LNCAP (cell line): ENCODE measurements at regions not wholly inside any gene's neighbourhood (a gene's known extent, or its start where the extent isn't known, plus 50 kb on each side); places are given as distances from the start of the nearest gene placed in this dataset.

Experiments used
- TF ChIP-seq, protein P1 (sequence below): fragments of 450-650 bp; IDR thresholded peaks from 2 replicates; pipeline ENCODE4 v1.5.1; 2017; ENCODE audit warnings: mild to moderate bottlenecking

GRCh38 chr6:4446982-4447381 is 311.6 kb upstream of the ECI2 start:
- TF ChIP-seq, protein P1, sequence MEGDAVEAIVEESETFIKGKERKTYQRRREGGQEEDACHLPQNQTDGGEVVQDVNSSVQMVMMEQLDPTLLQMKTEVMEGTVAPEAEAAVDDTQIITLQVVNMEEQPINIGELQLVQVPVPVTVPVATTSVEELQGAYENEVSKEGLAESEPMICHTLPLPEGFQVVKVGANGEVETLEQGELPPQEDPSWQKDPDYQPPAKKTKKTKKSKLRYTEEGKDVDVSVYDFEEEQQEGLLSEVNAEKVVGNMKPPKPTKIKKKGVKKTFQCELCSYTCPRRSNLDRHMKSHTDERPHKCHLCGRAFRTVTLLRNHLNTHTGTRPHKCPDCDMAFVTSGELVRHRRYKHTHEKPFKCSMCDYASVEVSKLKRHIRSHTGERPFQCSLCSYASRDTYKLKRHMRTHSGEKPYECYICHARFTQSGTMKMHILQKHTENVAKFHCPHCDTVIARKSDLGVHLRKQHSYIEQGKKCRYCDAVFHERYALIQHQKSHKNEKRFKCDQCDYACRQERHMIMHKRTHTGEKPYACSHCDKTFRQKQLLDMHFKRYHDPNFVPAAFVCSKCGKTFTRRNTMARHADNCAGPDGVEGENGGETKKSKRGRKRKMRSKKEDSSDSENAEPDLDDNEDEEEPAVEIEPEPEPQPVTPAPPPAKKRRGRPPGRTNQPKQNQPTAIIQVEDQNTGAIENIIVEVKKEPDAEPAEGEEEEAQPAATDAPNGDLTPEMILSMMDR, result no peak

DNA sequence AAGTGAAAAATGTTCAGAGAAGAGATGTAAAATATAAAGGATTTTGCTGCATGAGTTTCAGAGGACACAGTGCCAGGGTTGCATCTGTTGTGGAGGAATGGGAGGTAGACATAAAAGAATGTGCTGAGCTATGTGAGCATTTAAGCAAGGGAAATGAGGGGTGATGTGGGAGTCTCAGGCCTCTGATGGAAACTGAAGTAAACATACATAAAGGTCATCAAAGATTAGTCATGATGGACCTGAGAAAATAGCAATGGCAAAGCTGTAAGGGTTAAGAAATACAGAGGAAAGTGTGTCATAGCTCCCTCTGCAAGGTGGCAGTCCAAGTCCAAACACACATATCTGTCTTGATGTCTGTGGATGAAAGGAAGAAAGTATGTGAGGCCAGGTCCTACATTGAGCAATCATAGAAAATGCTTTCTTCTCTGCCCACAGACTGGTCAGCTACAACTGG is 306.6 kb upstream of the ECI2 start:
- TF ChIP-seq, protein P1, result no peak

- TF ChIP-seq, protein P1, result no peak
Observed at GRCh38 chr6:4439159-4439558, 303.8 kb upstream of the ECI2 start.

GRCh38 chr6:4437342-4437741 is 302.0 kb upstream of the ECI2 start:
- TF ChIP-seq, protein P1, result no peak

DNA sequence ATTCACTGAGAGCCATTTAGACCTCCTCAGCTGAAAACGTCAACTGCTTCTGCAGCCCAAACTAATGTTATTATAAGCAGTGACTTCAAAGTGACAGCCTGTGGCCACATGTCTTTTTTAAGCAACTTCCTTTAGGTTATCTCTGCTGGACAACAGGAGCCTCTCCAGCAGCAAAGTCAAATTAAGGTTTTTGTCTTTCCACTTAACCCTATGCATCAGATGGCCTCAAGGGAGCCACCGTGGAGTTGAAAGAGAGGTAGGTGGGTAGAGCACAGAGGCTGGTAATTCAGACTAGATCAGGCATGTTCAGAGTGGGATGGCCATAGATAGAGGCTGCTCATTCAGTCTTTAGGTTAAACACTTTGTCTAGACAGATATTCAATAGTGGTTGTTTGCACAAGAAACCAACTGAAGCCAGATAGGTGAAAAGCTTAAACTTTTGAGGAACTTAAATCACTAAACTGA is 300.6 kb upstream of the ECI2 start:
- TF ChIP-seq, protein P1, result no peak

GRCh38 chr6:4434655-4435054 is 299.3 kb upstream of the ECI2 start:
- TF ChIP-seq, protein P1, result no peak

DNA sequence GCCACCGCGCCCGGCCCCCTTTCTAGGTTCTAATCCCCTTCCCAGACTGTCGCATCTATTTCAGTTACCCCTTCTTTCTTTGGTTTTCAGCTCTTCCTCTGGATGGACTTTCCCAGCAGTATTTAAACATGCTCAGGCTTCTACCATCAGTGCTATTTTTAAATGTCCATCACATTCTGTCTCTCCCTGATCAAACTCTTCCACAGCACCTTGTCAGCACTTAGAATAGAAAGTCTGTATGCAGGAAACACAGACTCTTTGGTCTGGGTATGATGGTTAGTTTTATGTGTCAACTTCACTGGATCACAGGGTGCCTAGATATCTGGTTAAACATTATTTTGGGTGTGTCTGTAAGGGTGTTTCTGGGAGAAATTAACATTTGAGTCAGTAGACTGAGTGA is 297.8 kb upstream of the ECI2 start:
- TF ChIP-seq, protein P1, result no peak

- TF ChIP-seq, protein P1, result no peak
Observed at GRCh38 chr6:4426968-4427367, 291.6 kb upstream of the ECI2 start.
